OCI-LY3 (cell line): ENCODE measurements at regions not wholly inside any gene's neighbourhood (a gene's known extent, or its start where the extent isn't known, plus 50 kb on each side); places are given as distances from the start of the nearest gene placed in this dataset.

ENCODE experiments used
- EZH2phosphoT487 ChIP-seq: fragments of 200-600 bp; shearing (Covaris generic); IDR thresholded peaks from 2 replicates; pipeline ENCODE4 v1.6.1; 2018; ENCODE audit warnings: antibody characterized with exemption, mixed run types, low read depth
- TF ChIP-seq, protein P1 (sequence below): fragments of 200-600, 300-600 bp; sonication (generic); IDR thresholded peaks from 2 replicates; pipeline ENCODE4 v1.5.1; 2014; ENCODE audit warnings: antibody characterized with exemption, low read length, low read depth

DNA sequence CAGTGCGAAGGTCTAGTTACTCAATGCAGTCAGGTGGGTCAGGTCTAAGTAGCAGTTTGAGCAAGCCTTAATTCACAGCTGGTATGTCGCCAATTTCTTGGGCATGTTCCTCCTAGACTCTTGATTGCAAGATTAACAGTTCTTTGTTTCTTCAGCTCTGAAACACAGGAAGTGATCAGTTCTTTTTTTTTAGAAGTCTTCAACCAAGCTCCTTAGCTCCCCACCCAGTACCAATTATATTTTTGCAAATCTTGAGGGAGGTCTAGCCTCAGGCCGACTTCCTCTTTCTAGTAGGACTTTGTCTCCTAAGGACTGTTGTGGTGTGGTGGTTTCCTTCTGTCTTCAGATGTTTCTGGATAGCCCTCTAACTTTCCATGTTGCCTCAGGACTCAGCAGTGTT lies 2054.2 kb downstream of the MAT2B start:
- TF ChIP-seq, protein P1, sequence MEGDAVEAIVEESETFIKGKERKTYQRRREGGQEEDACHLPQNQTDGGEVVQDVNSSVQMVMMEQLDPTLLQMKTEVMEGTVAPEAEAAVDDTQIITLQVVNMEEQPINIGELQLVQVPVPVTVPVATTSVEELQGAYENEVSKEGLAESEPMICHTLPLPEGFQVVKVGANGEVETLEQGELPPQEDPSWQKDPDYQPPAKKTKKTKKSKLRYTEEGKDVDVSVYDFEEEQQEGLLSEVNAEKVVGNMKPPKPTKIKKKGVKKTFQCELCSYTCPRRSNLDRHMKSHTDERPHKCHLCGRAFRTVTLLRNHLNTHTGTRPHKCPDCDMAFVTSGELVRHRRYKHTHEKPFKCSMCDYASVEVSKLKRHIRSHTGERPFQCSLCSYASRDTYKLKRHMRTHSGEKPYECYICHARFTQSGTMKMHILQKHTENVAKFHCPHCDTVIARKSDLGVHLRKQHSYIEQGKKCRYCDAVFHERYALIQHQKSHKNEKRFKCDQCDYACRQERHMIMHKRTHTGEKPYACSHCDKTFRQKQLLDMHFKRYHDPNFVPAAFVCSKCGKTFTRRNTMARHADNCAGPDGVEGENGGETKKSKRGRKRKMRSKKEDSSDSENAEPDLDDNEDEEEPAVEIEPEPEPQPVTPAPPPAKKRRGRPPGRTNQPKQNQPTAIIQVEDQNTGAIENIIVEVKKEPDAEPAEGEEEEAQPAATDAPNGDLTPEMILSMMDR: no peak
- TF ChIP-seq EZH2phosphoT487: no peak
